Natural killer cell (primary cell): ENCODE measurements at regions not wholly inside any gene's neighbourhood (a gene's known extent, or its start where the extent isn't known, plus 50 kb on each side); places are given as distances from the start of the nearest gene placed in this dataset.

Experiments
- ATAC-seq, 3 donors: fragments of 150-1000 bp in 2 of 3; fragments of 200-7000 bp in 1 of 3; cut with Tn5 transposase; 1 replicate in 1 of 3; 2 replicates in 2 of 3; pipeline ENCODE4 v1.10.0; 2021; ENCODE audit warnings: mild to moderate bottlenecking in 2 of 3, moderate library complexity in 2 of 3
- DNase-seq, 2 donors: peaks; one replicate each; pipeline versions ENCODE4 v3.0.0 to v3.0.0-alpha.2; 2013 to 2021; ENCODE audit warnings: mixed read lengths in 1 of 2
- H3K27ac ChIP-seq: one replicate; pipeline ENCODE4 v1.5.1; 2013; ENCODE audit warnings: mild to moderate bottlenecking, low read length
- H3K27me3 ChIP-seq: one replicate; pipeline ENCODE4 v1.6.1; 2013; ENCODE audit warnings: low read length; ENCODE audit not compliant: control insufficient read depth, insufficient read depth
- H3K36me3 ChIP-seq: one replicate; pipeline ENCODE4 v1.6.1; 2013; ENCODE audit warnings: low read length; ENCODE audit not compliant: control insufficient read depth, insufficient read depth
- H3K4me1 ChIP-seq: one replicate; pipeline ENCODE4 v1.6.1; 2013; ENCODE audit warnings: low read length; ENCODE audit not compliant: control insufficient read depth, insufficient read depth
- H3K4me3 ChIP-seq: one replicate; pipeline ENCODE4 v1.5.1; 2013; ENCODE audit warnings: low read length
- H3K9me3 ChIP-seq: one replicate; pipeline ENCODE4 v1.6.1; 2013; ENCODE audit warnings: low read length; ENCODE audit not compliant: control insufficient read depth, insufficient read depth
- H3K27ac Mint-ChIP-seq, 2 donors: one replicate each; pipeline ENCODE4 v1.8.0; 2022; ENCODE audit warnings: mild to moderate bottlenecking in 2 of 2, mixed read lengths in 2 of 2, moderate library complexity in 1 of 2
- H3K27me3 Mint-ChIP-seq, 2 donors: one replicate each; pipeline ENCODE4 v1.8.0; 2022; ENCODE audit warnings: low read depth in 2 of 2, mixed read lengths in 2 of 2
- H3K36me3 Mint-ChIP-seq: one replicate; pipeline ENCODE4 v1.8.0; 2022; ENCODE audit warnings: mixed read lengths
- H3K4me1 Mint-ChIP-seq, 2 donors: one replicate each; pipeline ENCODE4 v1.8.0; 2022; ENCODE audit warnings: mixed read lengths in 2 of 2
- H3K4me3 Mint-ChIP-seq: one replicate; pipeline ENCODE4 v1.8.0; 2022; ENCODE audit warnings: mild to moderate bottlenecking, moderate library complexity, mixed read lengths
- H3K9me3 Mint-ChIP-seq, 2 donors: one replicate each; pipeline ENCODE4 v1.8.0; 2022; ENCODE audit warnings: mixed read lengths in 2 of 2
- WGBS: methylation state at CpG from one replicate; pipeline ENCODE4 v1.1.7; 2013; ENCODE audit warnings: missing lambda C conversion rate; ENCODE audit not compliant: insufficient coverage; 5-methylcytosine and 5-hydroxymethylcytosine counted together
- intact Hi-C: fragments of 100-400 bp; cut with micrococcal nuclease; formaldehyde crosslinking; loops from one replicate; pipeline ENCODE4 v1.14.2; 2022
- TF ChIP-seq, protein P1 (sequence below): fragments of 200-600 bp; IDR thresholded peaks from one replicate; pipeline ENCODE4 v1.8.0; 2022; ENCODE audit warnings: antibody characterized with exemption

DNA sequence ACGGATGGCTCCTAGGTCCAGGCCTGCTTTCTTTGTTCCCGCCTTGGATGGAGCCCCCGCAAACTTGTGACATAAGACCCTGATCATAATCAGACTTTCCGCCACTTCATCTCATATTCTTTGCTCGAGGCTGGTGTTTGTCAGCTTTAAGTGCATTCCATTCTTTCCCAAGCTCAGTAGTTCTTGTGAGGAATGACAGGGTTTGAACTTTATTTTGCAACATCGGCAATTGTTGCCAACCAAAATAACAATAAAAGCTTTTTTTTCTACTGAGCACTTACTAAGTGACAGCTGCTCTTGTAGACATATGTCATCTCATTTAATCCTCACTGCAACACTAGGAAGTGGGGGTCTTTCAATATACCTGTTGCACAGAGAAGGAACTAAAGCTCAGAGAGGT lies 178.8 kb upstream of the ST6GAL2 start:
- Histone ChIP-seq H3K9me3 (no peaks in the 10 kb centered on the region), H3K36me3 (no peaks in the 10 kb centered on the region), H3K4me3 (no peak overlapping the region), H3K4me1 (no peaks in the 10 kb centered on the region), H3K27me3 (no peaks in the 10 kb centered on the region), H3K27ac (no peak overlapping the region)
- Mint-ChIP-seq H3K4me1 (no peaks in the 10 kb centered on the region), H3K27me3 (no peaks in the 10 kb centered on the region), H3K27ac (no peak overlapping the region), H3K9me3 (peaks cover 6 to 7% of the 10 kb centered on the region in 2 donors), H3K36me3 (no peaks in the 10 kb centered on the region), H3K4me3 (no peak overlapping the region)
- 96% methylated on average over 5 of the region's 6 CpGs for WGBS
- intact Hi-C loops: no loop called here
- ATAC-seq (no peak), DNase-seq (no peak)
- TF ChIP-seq, protein P1, sequence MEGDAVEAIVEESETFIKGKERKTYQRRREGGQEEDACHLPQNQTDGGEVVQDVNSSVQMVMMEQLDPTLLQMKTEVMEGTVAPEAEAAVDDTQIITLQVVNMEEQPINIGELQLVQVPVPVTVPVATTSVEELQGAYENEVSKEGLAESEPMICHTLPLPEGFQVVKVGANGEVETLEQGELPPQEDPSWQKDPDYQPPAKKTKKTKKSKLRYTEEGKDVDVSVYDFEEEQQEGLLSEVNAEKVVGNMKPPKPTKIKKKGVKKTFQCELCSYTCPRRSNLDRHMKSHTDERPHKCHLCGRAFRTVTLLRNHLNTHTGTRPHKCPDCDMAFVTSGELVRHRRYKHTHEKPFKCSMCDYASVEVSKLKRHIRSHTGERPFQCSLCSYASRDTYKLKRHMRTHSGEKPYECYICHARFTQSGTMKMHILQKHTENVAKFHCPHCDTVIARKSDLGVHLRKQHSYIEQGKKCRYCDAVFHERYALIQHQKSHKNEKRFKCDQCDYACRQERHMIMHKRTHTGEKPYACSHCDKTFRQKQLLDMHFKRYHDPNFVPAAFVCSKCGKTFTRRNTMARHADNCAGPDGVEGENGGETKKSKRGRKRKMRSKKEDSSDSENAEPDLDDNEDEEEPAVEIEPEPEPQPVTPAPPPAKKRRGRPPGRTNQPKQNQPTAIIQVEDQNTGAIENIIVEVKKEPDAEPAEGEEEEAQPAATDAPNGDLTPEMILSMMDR: no peak

DNA sequence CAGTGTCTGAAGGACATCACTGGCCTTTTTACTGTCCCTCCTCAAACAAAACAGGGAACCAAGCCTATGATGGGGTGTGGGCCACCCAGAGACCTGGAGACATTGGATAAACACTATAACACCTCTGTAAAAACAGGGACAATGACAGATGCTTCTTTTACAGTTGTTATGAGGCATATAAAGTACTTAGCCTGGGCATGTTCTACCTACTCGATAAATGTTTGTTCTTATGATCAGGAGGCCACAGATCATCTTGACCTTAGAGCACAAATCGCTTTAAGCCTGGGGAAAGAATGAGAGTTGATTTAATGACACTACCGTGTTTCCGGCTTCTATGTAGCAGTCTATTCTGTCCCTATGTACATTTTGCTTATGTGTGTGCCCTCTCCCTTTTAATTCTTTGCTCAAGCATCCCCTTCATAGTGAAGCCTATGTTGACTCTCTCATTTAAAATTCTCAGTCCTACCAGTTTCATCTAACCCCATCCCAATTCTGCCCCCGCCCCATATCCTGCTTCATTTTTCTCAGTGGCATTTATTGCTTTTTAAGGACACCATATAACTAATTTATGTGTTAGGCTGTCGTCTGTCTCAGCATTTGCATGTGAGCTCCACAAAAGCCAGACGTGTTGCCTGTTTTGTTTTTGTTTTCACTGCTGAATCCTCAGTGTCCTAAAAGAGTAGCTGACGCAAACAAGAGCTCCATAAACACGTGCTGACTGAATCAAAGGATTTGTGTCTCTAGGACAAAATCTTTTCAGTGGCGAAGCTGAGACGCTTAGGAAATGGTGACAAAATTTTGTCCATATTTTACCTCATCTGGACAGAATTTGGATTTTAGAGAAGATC lies 182.3 kb upstream of the ST6GAL2 start:
- H3K4me1 ChIP-seq: no peaks in the 10 kb centered on the region
- H3K36me3 ChIP-seq: no peaks in the 10 kb centered on the region
- TF ChIP-seq, protein P1: no peak
- no peak overlapping the region for H3K27ac ChIP-seq
- WGBS: 83% methylated on average over 11 of the region's 11 CpGs
- no peak for DNase-seq
- H3K27me3 ChIP-seq: no peaks in the 10 kb centered on the region
- H3K27ac Mint-ChIP-seq: no peak overlapping the region
- no peaks in the 10 kb centered on the region for H3K9me3 ChIP-seq
- H3K27me3 Mint-ChIP-seq: no peaks in the 10 kb centered on the region
- no peaks in the 10 kb centered on the region for H3K36me3 Mint-ChIP-seq
- ATAC-seq: no peak
- no peak overlapping the region for H3K4me3 ChIP-seq
- H3K4me3 Mint-ChIP-seq: no peak overlapping the region
- intact Hi-C loops: no loop called here
- peaks cover 5 to 9% of the 10 kb centered on the region in 2 donors for H3K9me3 Mint-ChIP-seq
- H3K4me1 Mint-ChIP-seq: no peaks in the 10 kb centered on the region

DNA sequence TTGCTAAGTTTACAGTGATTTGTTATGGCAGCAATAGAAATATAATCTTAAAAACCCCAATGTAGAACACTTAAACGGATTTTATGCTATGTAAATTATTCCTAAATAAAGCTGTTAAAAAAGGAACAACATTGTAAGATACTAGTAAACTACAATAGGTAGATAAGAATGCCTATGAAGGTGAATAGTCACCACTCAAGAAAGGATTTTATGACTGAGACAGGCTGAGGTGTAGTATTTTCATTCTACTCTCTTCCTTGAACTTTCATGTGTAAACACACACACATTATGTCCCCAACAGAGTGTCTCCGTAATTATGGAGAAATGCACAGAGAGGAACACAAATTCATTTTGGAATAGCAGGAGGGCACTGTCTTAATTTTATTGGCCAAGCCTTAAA lies 183.9 kb upstream of the ST6GAL2 start:
- Mint-ChIP-seq H3K4me1 (no peaks in the 10 kb centered on the region), H3K9me3 (peaks cover 5 to 9% of the 10 kb centered on the region in 2 donors), H3K27me3 (no peaks in the 10 kb centered on the region), H3K4me3 (no peak overlapping the region), H3K36me3 (no peaks in the 10 kb centered on the region), H3K27ac (no peak overlapping the region)
- Histone ChIP-seq H3K9me3 (no peaks in the 10 kb centered on the region), H3K27me3 (no peaks in the 10 kb centered on the region), H3K4me1 (no peaks in the 10 kb centered on the region), H3K27ac (no peak overlapping the region), H3K4me3 (no peak overlapping the region), H3K36me3 (no peaks in the 10 kb centered on the region)
- intact Hi-C loops: no loop called here
- WGBS: 100% methylated on average over 1 of the region's 2 CpGs
- DNase-seq (no peak), ATAC-seq (no peak)
- TF ChIP-seq, protein P1: no peak
